SK-N-MC (cell line): ENCODE measurements at regions not wholly inside any gene's neighbourhood (a gene's known extent, or its start where the extent isn't known, plus 50 kb on each side); places are given as distances from the start of the nearest gene placed in this dataset.

Experiments
- EZH2 ChIP-seq: fragments of 200-600 bp; sonication (generic); IDR thresholded peaks from one replicate; pipeline ENCODE4 v1.6.1; 2017; ENCODE audit warnings: antibody characterized with exemption
- FOXP2 ChIP-seq: optimal IDR thresholded peaks from 2 replicates; pipeline ENCODE3; 2011; ENCODE audit warnings: mild to moderate bottlenecking, moderate library complexity; ENCODE audit not compliant: insufficient read depth; ENCODE audit errors: extremely low read length, control extremely low read depth
- POLR2AphosphoS5 ChIP-seq: IDR thresholded peaks from 2 replicates; pipeline ENCODE4 v1.6.1; 2012; ENCODE audit warnings: mild to moderate bottlenecking, low read depth, low read length, borderline replicate concordance

- TF ChIP-seq EZH2 (no peak), POLR2AphosphoS5 (no peak), FOXP2 (no peak)
Measured at GRCh38 chr2:59391896-59392295, 1150.8 kb upstream of the FANCL start.
